ENCODE measurements at regions not wholly inside any gene's neighbourhood (a gene's known extent, or its start where the extent isn't known, plus 50 kb on each side); places are given as distances from the start of the nearest gene placed in this dataset.

- TF ChIP-seq POLR2A (IDR thresholded peaks at IDR 0.05) (no peak), CTCF (IDR thresholded peaks at IDR 0.05) (no peak)
Observed at GRCh38 chr17:73706858-73707257, 62.6 kb upstream of the SDK2 start.

All from esophagus squamous epithelium (tissue), 4 donors.